Keratinocyte (primary cell): ENCODE measurements at regions not wholly inside any gene's neighbourhood (a gene's known extent, or its start where the extent isn't known, plus 50 kb on each side); places are given as distances from the start of the nearest gene placed in this dataset.
"Not testable (repeated sequence)": the region's sequence is repeated elsewhere in the genome, so short reads cannot be mapped to it uniquely, and the experiment has no call there.

Experiments used
- DNase-seq: peaks from one replicate; pipeline ENCODE4 v3.0.0-alpha.2; 2011; ENCODE audit warnings: low read depth, missing footprints, low spot score
- FAIRE-seq: peaks from 2 replicates; lab custom pipeline; 2011; peaks lifted over from hg19 to GRCh38; lab: Jason Lieb, UNC
- H2AFZ ChIP-seq: 2 replicates; pipeline ENCODE4 v1.6.0; 2012; ENCODE audit warnings: low read length, control low read depth, inconsistent platforms; ENCODE audit not compliant: control insufficient read depth
- H3K27ac ChIP-seq: 2 replicates; pipeline ENCODE4 v1.5.1; 2011; ENCODE audit warnings: low read length; ENCODE audit not compliant: control insufficient read depth, insufficient read depth
- H3K27me3 ChIP-seq: 3 replicates; pipeline ENCODE4 v1.6.0; 2011; ENCODE audit warnings: low read length; ENCODE audit not compliant: control insufficient read depth, insufficient read depth; ENCODE audit errors: extremely low read depth
- H3K36me3 ChIP-seq, 2 experiments: 2 replicates in 1 of 2; 3 replicates in 1 of 2; pipeline ENCODE4 v1.5.1; 2011; ENCODE audit warnings: low read length in 2 of 2, mild to moderate bottlenecking in 1 of 2; ENCODE audit not compliant: control insufficient read depth in 2 of 2, insufficient read depth in 2 of 2; ENCODE audit errors: extremely low read depth in 1 of 2
- H3K4me1 ChIP-seq: 3 replicates; pipeline ENCODE4 v1.5.1; 2011; ENCODE audit warnings: low read length; ENCODE audit not compliant: control insufficient read depth, insufficient read depth; ENCODE audit errors: extremely low read depth
- H3K4me2 ChIP-seq: 3 replicates; pipeline ENCODE4 v1.6.0; 2011; ENCODE audit warnings: low read depth, low read length; ENCODE audit not compliant: control insufficient read depth, insufficient read depth; ENCODE audit errors: extremely low read depth
- H3K4me3 ChIP-seq, 3 experiments: fragments of 200-600 bp in 1 of 3; sonication (generic) in 1 of 3; 2 replicates in 2 of 3; 3 replicates in 1 of 3; pipeline ENCODE4 v1.5.1; 2011 to 2016; ENCODE audit warnings: low read length in 3 of 3, mild to moderate bottlenecking in 3 of 3, control low read depth in 2 of 3, inconsistent platforms in 1 of 3, low read depth in 1 of 3, mixed read lengths in 1 of 3, mixed run types in 1 of 3, moderate library complexity in 1 of 3; ENCODE audit not compliant: control insufficient read depth in 2 of 3, insufficient read depth in 2 of 3; ENCODE audit errors: extremely low read depth in 1 of 3
- H3K79me2 ChIP-seq: 2 replicates; pipeline ENCODE4 v1.6.0; 2012; ENCODE audit warnings: low read length; ENCODE audit not compliant: control insufficient read depth, insufficient read depth
- H3K9ac ChIP-seq: 3 replicates; pipeline ENCODE4 v1.6.0; 2011; ENCODE audit warnings: low read length; ENCODE audit not compliant: control insufficient read depth, insufficient read depth; ENCODE audit errors: extremely low read depth
- H3K9me1 ChIP-seq: 3 replicates; pipeline ENCODE4 v1.6.0; 2011; ENCODE audit warnings: low read length; ENCODE audit not compliant: control insufficient read depth, insufficient read depth; ENCODE audit errors: extremely low read depth
- H3K9me3 ChIP-seq: 2 replicates; pipeline ENCODE4 v1.5.1; 2012; ENCODE audit warnings: low read depth, low read length; ENCODE audit not compliant: control insufficient read depth
- H4K20me1 ChIP-seq: 3 replicates; pipeline ENCODE4 v1.6.0; 2011; ENCODE audit warnings: low read length; ENCODE audit not compliant: control insufficient read depth, insufficient read depth; ENCODE audit errors: extremely low read depth
- CTCF ChIP-seq, 3 experiments: IDR thresholded peaks in 1 of 3; conservative IDR thresholded peaks in 1 of 3; optimal IDR thresholded peaks in 1 of 3; 2 replicates in 2 of 3; 3 replicates in 1 of 3; pipeline versions ENCODE3 to v1.5.1; 2011; ENCODE audit warnings: low read length in 3 of 3, mild to moderate bottlenecking in 3 of 3, moderate library complexity in 2 of 3, control low read depth in 1 of 3, inconsistent platforms in 1 of 3; ENCODE audit not compliant: insufficient read depth in 2 of 3; ENCODE audit errors: extremely low read depth in 1 of 3
- EZH2 ChIP-seq: IDR thresholded peaks from one replicate; pipeline ENCODE4 v1.6.1; 2012; ENCODE audit warnings: inconsistent platforms, mild to moderate bottlenecking, low read length, moderate library complexity
- dilution Hi-C: fragments of 300-500 bp; cut with MboI; formaldehyde crosslinking; loops from one replicate; pipeline ENCODE4 v1.7.0; 2020; ENCODE audit warnings: low sequenced_read_pairs; ENCODE audit not compliant: extremely low pct_ligation_motif_present

DNA sequence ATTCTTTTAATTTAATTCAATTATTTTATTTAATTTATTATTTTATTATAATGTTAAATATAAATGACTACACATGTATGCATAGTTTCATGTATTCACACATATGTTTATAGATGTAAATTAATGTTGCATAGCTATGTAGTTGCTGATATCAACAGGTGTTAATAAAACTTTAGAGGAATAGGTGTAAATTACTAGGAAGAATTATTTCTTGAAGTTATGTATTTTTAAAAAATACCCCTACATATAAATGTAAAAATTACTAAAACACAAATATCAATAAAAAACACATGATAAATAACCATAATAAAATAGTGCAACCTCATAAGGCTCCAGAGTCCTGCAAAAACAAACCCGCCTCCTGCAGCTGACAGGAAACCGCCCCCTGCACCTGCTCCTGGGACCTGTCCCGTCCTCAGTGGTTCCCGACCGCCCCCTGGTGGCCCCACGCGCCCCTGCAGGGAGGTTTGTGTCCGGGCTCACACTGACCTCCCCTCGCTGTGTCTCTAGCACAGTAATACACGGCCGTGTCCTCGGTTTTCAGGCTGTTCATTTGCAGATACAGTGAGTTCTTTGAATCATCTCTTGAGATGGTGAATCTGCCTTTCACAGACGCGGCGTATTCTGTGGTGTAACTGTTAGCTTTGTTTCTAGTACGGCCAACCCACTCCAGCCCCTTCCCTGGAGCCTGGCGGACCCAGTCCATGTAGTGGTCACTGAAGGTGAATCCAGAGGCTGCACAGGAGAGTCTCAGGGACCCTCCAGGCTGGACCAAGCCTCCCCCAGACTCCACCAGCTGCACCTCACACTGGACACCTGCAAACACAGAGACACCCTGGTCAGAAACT lies 1264.0 kb downstream of the TMEM121 start:
- FAIRE-seq = no peak
- Histone ChIP-seq H3K9me1 (no peaks in the 10 kb centered on the region), H3K9me3 (no peaks in the 10 kb centered on the region), H3K36me3 (no peaks in the 10 kb centered on the region), H3K4me1 (no peaks in the 10 kb centered on the region), H3K9ac (no peak overlapping the region), H3K4me2 (no peak overlapping the region), H2AFZ (no peak overlapping the region), H3K27me3 (no peaks in the 10 kb centered on the region), H3K79me2 (no peaks in the 10 kb centered on the region), H3K4me3 (no peak overlapping the region), H3K27ac (no peak overlapping the region), H4K20me1 (no peaks in the 10 kb centered on the region)
- TF ChIP-seq EZH2 (no peak), CTCF (optimal IDR thresholded peaks at IDR 0.05 in 1 of 3, IDR thresholded peaks at IDR 0.05 in 1 of 3, conservative IDR thresholded peaks at IDR 0.05 in 1 of 3; ENCODE audit: extremely low read depth in 1 of 3, insufficient read depth in 2 of 3, low read length in 3 of 3) (peak in 2 of 3 experiments; percentile 17 to 50)
- dilution Hi-C loops = no loop called here
- DNase-seq = no peak

- Histone ChIP-seq H3K9me1 (no peaks in the 10 kb centered on the region), H3K9ac (no peak overlapping the region), H3K4me1 (no peaks in the 10 kb centered on the region), H3K4me3 (no peak overlapping the region), H3K36me3 (no peaks in the 10 kb centered on the region), H4K20me1 (no peaks in the 10 kb centered on the region), H3K79me2 (no peaks in the 10 kb centered on the region), H3K9me3 (no peaks in the 10 kb centered on the region), H2AFZ (no peak overlapping the region), H3K27me3 (no peaks in the 10 kb centered on the region), H3K4me2 (no peak overlapping the region), H3K27ac (no peak overlapping the region)
- DNase-seq (no peak), FAIRE-seq (no peak)
- dilution Hi-C loops = no loop called here
- TF ChIP-seq EZH2 = no peak
- no peak for TF ChIP-seq CTCF (optimal IDR thresholded peaks at IDR 0.05 in 1 of 3, IDR thresholded peaks at IDR 0.05 in 1 of 3, conservative IDR thresholded peaks at IDR 0.05 in 1 of 3; ENCODE audit: extremely low read depth in 1 of 3, insufficient read depth in 2 of 3, low read length in 3 of 3)
These were observed 1266.2 kb downstream of the TMEM121 start for GRCh38 chr14:106792543-106792942.

DNA sequence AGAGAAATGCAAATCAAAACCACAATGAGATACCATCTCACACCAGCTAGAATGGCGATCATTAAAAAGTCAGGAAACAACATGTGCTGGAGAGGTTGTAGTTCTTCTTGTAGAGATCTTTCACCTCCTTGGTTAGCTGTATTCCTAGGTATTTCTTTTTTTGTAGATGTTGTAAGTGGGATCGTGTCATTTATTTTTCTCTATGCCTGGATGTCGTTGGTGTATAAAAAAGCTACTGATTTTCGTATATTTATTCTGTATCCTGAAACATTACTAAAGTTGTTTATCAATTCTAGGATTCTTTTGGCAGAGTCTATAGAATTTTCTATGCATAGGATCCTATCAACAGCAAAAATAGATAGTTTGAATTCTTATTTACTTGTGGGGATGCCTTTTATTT lies 1271.8 kb downstream of the TMEM121 start:
- H3K36me3 ChIP-seq, H3K4me2 ChIP-seq, H3K4me1 ChIP-seq, DNase-seq, H3K27ac ChIP-seq, H4K20me1 ChIP-seq, H2AFZ ChIP-seq, FAIRE-seq, H3K4me3 ChIP-seq, H3K9me1 ChIP-seq, dilution Hi-C loops, H3K79me2 ChIP-seq, H3K9me3 ChIP-seq, H3K27me3 ChIP-seq, H3K9ac ChIP-seq: not testable (repeated sequence)
